GM21447 (cell line): ENCODE measurements at regions not wholly inside any gene's neighbourhood (a gene's known extent, or its start where the extent isn't known, plus 50 kb on each side); places are given as distances from the start of the nearest gene placed in this dataset.
"Not testable (repeated sequence)": the region's sequence is repeated elsewhere in the genome, so short reads cannot be mapped to it uniquely, and the experiment has no call there.

Experiments
- ATAC-seq: cut with Tn5 transposase; IDR thresholded peaks from one replicate; pipeline ENCODE4 v1.9.1; 2021; ENCODE audit not compliant: unreplicated experiment

DNA sequence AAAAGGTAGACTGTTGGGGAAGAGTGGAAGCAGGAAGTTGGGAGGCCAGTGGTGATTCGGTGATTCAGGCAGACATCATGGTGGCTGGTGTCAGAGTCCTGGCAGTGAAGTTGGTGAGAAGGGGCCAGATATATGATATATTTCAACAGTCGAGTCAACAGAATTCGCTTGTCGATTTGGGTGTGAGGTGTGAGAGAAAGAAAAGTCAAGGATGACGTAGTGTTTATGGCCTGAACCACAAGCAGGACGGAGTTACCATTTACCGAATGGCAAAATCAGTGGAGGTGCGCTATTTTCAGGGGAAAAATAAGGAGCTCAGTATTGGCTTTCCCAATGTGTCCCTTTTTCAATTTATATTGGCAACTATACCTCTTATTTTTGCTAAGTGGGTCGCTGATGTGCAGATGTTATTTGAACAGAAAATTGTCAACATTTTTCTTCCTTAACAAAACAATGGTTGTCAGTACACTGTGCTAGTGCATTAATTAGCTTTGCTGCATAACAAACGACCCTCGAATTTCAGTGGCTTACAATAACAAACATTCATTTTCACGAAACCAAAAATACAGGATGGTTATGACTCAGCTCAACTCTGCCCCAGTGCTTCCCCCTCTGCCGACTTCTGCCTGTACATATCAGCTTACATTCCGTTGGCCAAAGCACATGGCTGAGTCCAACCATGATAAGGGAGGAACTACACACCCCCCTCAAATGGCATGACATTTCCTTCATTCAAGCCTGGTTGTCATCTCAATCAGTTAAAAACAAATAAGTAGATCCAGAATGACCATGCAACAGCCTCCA is 255.0 kb upstream of the ZFP64 start:
- ATAC-seq: no peak

- ATAC-seq: no peak
Measured at GRCh38 chr20:52444455-52444854, 252.9 kb upstream of the ZFP64 start.

DNA sequence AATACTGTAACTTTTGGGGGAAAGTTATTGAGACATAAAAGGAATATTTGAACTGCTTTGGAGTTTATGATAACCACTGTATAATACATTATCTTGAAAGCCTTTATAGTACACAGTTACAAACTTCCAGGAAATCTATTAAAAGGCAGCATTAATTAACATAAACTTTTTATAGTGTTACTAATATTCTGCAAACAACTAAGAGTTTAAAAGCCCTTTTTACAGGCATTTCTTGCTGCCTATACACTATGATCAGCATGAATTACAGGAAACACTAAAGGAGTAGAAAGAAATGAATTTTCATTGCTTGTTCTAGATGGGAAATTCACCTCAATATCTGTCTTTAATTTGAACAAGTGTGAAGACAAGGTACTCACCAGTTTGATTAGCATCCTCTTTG is 252.3 kb upstream of the ZFP64 start:
- no peak for ATAC-seq

DNA sequence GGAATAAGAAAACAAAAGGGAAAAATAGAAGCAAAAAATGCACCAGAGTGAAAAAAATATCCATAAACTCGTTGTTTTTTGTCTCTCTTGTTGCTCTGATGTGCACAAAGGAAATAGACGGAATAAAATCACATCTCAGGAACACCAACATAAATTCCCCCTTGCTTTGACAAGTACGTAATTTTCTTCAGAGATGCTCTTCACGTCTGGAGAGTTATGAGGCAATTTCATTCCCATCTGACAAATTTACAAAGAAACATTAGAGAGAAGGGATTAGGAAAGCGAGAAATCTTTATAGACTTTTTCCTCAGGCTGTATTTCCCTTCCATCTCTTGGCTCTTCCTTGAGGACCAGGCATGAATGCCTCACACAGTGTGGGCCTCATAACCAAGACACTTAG is 250.1 kb upstream of the ZFP64 start:
- ATAC-seq: no peak

- no peak for ATAC-seq
Measured at GRCh38 chr20:52439375-52439774, 247.8 kb upstream of the ZFP64 start.

DNA sequence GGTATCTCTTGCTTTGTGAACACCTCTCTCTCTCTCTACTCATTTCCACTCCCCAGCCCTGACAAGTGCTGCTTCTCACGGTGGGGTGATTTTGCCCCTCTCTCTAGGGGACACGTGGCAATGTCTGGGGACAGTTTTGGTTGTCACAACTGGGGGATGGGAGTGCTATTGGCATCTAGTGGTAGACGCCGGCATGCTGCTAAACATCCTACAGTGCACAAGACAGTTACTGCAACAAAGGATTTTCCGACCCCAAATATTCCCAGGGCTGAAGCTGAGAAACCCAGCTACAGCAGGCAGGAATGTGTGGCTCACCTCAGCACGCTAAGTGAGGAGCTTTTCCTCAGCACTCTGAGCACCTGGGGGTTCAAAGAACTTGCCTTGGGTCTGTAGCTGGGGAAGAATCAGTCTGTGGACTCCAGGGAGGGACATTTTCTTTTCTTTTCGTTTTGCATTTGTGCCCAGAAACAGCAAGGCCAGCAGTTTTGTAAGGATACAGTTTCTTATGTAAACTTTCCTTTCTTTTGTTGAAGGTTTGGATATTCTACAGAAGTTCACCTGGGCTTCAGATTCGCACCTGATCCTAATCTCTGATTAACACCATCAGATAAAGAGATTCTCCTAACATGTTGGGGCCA is 246.9 kb upstream of the ZFP64 start:
- ATAC-seq: no peak

GRCh38 chr20:52434453-52434852 is 242.9 kb upstream of the ZFP64 start:
- ATAC-seq: no peak

DNA sequence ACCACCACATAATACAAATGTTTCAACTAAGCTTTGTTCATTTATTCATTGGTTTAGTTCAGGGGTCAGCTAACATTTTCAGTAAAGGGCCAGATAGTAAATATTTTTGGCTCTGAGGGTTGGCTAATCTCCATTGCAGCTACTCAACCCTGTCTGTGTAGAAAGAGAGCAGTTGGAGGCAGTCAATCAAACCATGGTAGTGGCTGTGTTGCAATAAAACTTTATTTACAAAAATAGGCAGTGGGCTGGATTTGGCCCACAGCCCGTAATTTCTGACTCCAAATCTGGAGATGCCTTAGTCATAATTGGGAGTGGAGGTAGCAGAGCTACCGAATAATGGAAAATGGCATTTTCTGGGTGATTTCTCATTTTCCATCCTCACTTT is 242.5 kb upstream of the ZFP64 start:
- no peak for ATAC-seq

GRCh38 chr20:52433326-52434040 is 241.9 kb upstream of the ZFP64 start:
- ATAC-seq: no peak

GRCh38 chr20:52432740-52433139 is 241.2 kb upstream of the ZFP64 start:
- ATAC-seq: no peak

GRCh38 chr20:52429029-52429428 is 237.4 kb upstream of the ZFP64 start:
- ATAC-seq: no peak

DNA sequence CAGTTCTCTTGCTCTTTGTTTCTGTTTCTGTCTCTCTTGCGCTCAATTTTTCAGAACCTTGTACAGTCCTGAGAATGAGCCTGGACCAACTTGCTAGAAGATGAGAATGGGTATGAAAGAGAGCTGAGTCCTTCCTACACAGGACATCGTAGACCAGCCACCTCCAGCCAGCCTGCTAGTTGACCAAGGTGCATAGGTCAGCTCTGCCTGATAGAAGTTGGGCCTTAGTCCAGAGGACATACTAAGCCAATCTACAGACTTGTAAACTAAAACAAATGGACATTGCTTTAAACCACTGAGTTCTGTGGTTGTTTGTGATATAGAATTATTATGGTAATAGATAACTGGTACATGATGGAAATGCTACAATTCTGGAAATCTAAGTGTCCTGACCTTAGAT is 236.4 kb upstream of the ZFP64 start:
- no peak for ATAC-seq

DNA sequence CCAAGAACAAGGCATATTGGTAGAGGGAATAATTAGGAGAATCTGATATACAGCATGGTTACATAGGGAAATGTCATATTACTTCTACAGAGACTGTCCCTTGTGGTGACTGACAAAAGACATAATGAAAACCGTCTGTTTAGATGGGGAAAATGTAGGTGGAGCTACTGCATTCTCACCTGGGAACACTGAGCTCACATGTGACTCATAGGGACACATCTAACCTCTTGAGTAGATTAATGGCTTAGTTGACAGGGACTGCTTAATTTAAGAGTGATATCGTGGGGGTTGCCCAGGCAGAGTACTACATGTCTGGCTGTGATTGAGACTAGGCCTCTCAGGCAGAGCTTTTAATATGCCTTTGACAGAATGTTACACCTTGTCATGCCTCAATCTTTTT is 235.3 kb upstream of the ZFP64 start:
- no peak for ATAC-seq

DNA sequence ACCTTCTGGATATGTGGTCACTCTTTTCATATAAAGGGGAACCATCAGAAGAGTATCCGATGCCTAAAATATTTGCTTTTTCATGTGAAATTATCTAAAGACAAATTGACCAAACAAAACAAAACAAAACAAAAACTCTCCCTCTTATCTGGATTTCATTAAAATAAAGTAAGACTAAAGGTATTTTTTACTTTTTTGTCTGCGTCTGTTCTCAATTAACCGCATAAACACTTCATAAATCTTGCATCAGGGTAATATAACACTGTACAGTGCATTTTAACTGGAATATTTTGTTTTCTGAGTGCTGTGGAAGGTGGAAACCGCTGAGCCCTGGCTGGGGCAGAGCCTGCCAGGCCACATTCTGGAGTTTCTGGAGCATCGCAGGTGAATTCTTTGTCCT is 234.1 kb upstream of the ZFP64 start:
- ATAC-seq: no peak

GRCh38 chr20:52425253-52425652 is 233.7 kb upstream of the ZFP64 start:
- no peak for ATAC-seq

GRCh38 chr20:52424357-52424942 is 232.9 kb upstream of the ZFP64 start:
- ATAC-seq: not testable (repeated sequence)

DNA sequence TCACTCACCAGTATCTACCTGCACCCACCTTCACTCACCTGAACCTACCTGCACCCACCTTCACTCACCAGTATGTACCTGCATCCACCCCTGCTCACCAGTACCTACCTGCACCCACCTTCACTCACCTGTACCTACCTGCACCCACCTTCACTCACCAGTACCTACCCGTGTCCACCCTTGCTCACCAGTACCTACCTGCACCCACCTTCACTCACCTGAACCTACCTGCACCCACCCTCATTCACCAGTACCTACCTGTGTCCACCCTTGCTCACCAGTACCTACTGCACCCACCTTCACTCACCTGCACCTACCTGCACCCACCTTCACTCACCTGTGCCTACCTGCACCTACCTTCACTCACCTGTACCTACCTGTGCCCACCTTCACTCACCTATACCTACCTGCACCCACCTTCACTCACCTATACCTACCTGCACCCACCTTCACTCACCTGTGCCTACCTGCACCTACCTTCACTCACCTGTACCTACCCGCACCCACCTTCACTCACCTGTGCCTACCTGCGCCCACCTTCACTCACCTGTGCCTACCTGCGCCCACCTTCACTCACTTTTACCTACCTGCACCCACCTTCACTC is 232.1 kb upstream of the ZFP64 start:
- not testable (repeated sequence) for ATAC-seq

GRCh38 chr20:52422574-52423336 is 231.2 kb upstream of the ZFP64 start:
- no peak for ATAC-seq

DNA sequence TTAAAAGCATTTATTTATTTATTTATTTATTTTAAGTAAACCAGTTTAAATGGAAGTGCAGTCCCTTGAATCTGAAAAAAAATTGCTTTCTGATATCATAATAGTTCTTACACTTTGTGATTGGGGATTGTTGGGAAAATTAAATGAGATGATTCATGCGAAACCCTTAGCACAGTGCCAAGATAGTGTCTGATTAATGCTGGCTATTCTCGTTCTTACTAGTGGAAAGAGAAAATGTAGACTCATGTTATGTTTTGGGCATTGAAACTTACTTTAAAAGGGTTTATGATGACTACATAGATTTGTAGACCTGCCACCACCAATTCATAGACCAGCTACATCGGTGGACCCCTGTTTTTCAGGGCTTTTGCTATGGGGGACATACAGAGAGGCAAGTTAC is 229.2 kb upstream of the ZFP64 start:
- ATAC-seq: no peak

- no peak for ATAC-seq
Measured at GRCh38 chr20:52419205-52419604, 227.6 kb upstream of the ZFP64 start.

- ATAC-seq: no peak
Measured at GRCh38 chr20:52416953-52417352, 225.4 kb upstream of the ZFP64 start.
